Left ventricle myocardium superior (tissue), 1 donor: ENCODE measurements at regions not wholly inside any gene's neighbourhood (a gene's known extent, or its start where the extent isn't known, plus 50 kb on each side); places are given as distances from the start of the nearest gene placed in this dataset.

Source experiments
- ATAC-seq: fragments of 200-7000 bp; cut with Tn5 transposase; one replicate; pipeline ENCODE4 v1.9.1; 2020; ENCODE audit warnings: mild to moderate bottlenecking, moderate library complexity
- DNase-seq: peaks from one replicate; pipeline ENCODE4 v3.0.0-alpha.2; 2020
- intact Hi-C: fragments of 100-400 bp; cut with micrococcal nuclease; formaldehyde crosslinking; loops from one replicate; pipeline ENCODE4 v1.11.0; 2022
- donor health status: DM: no; HTN: yes; CAD: no; lungs with severe emphysema.

DNA sequence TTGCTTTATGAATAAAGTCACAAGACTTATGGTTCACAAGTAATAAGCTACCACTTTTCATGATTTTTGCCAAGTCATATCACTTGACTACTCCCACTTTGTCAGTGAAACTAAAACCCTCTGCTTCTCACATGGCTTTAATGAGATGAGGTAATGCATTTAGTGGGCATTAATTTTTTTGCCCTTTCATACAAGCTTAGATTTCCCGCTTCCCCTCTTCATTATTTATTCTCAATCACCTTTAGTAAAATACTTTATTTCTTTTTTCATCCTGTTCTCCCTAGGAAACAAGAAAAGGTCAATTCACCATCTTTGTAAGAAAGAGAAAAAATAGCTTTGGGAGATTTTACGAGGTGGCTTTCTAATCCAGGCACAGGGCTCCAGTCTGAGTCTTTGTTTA is 109.6 kb upstream of the STARD3NL start:
- DNase-seq: no peak
- intact Hi-C loops: no loop called here
- ATAC-seq: no peak

DNA sequence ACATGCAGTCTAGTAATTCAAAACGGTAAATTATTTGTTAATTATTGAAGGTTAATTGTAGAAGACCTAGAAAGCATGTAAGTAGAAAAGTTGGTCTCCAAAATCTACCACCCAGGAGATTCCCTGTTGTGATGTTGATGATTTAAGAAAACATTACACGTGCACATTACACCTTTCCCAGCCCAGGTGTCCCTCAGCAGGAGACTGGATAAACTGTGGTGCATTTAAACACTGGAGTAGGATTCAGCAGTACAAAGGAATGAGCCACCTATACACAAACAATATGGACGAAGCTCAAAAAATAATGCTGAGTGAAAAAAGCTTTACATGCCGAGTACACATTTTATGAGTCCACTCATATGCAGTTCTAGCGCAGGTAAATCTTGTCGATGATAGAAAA is 109.0 kb upstream of the STARD3NL start:
- DNase-seq (no peak), ATAC-seq (no peak)
- intact Hi-C loops: no loop called here

DNA sequence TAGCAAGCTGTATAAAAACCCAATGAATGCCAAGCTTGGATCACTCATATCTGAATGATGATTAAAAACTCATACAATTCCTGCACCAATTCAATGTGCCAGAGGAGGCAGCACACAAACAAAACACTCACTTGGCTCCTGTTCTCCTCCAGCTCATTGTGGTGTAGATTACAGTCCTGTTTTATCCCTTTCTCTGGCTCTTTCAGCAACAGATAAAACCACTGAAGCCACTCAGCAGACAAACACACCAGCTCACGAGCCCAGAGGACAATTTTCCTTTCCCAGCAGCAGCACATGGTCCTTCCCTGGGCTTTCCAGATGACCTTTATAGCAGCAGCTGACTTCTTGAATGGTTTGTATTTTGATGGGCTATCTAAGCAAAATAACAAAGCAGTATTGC is 107.3 kb upstream of the STARD3NL start:
- peak; percentile 75 for ATAC-seq
- DNase-seq: no peak
- intact Hi-C loops: no loop called here

DNA sequence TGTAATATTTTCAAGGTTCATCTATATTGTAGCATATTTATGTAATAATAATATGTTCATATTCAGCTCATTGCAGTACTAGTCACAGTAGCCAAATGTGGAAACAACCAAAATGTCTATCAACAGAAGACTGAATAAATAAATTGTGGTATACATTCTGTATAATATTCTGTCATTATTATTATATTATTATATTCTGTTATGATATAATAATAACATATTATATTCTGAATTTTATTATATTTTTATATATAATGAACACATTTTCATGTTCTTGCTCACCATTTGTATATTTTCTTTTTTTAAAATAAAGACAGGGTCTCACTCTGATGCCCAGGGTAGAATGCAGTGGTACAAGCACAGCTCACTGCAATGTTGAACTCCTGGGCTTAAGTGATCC is 91.2 kb upstream of the STARD3NL start:
- DNase-seq (no peak), ATAC-seq (no peak)
- intact Hi-C loops: no loop called here

DNA sequence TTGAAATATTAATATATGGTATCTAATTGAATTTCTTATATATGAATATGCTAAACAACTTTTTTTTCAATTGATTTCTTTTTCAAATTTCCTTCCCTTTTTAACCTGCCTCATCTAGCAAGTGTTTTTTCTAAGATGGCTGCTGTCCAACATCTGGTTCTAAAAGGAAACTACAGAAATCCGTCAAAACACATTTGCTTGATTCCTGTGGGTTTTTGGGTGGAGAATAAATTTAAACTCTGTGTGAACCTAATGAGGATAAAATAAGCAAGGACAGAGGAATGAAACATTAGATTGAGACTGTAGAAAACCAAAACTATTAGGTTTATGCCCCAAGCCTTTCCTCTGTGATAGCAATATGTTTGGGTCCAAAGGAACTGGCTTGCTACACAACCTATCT is 75.5 kb upstream of the STARD3NL start:
- intact Hi-C loops: loop anchor here (10.0 kb wide), 1 partner anchor 188 kb away; the partner anchor contains the start of gene SFRP4
- ATAC-seq (no peak), DNase-seq (no peak)

DNA sequence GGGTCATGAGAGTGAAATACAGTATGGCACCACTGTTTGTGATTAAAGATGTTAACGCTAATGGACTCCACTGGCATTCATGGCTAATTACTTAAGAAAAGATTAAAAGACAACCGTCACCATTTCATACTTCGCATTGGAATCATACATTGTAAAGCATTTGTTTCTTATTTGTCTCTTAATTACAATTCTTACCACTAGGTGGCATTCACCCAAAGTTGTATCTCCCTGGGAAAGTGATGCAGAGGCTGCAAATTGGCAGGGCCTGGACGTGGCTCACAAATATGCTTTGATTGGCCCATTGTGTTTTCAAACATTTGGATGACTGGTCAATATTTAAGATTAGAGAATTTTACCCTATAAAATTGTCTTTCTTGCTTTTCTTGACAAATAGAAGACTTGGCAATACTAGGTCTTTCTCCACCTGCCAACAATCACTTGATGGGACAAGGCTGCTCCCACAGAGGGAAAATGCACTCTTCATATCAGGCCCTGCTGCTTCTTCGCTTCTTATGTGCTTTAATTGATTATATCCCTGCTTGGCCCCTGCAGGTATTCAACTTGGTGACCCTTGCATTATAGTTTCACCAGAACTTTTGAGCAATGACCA is 72.1 kb upstream of the STARD3NL start:
- DNase-seq (peak; percentile 30), ATAC-seq (peak; percentile 52)
- intact Hi-C loops: loop anchor here (5.0 to 10.0 kb wide), 2 partner anchors 116 to 191 kb away; partner anchors contain the start of gene SFRP4

DNA sequence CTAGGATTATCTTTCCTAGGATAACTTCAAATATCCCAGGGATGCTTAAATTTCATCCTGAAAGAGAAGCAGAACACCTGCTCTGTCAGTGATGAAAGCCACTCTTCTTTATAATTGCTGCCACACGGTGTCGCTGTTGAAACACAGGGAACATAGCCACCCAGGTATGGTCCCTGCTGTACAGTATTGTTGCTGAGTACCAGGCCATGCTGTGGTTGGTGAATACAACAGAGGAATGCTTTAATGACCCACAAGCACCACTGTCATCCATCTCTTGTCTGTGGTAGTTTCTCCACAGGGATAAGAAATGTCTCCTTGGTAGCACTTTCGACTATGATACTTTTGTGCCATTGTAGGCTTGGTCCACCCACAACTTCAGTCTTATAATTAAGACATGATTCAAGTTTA is 70.6 kb upstream of the STARD3NL start:
- peak; percentile 72 for ATAC-seq
- intact Hi-C loops: loop anchor here (5.0 to 10.0 kb wide), 2 partner anchors 115 to 193 kb away; partner anchors contain the start of gene SFRP4
- DNase-seq: peak; percentile 37

DNA sequence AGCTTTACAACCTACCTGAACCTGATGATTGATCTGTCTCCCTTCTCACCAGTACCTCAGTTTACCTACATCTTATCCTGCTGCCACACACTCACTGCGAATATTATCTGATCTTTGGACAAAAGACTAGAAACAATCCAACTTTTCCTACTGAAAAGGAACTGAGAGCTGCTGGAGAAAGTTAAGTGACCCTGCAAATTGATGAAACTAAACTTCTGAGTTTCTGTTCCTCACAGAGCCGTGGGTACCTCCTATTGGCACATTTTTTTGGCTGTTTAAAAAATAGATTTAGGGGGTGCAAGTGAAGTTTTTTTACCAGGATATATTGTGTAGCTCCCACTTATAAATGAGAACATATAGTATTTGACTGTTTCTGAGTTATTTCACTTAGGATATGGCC is 66.0 kb upstream of the STARD3NL start:
- DNase-seq (no peak), ATAC-seq (no peak)
- intact Hi-C loops: no loop called here

DNA sequence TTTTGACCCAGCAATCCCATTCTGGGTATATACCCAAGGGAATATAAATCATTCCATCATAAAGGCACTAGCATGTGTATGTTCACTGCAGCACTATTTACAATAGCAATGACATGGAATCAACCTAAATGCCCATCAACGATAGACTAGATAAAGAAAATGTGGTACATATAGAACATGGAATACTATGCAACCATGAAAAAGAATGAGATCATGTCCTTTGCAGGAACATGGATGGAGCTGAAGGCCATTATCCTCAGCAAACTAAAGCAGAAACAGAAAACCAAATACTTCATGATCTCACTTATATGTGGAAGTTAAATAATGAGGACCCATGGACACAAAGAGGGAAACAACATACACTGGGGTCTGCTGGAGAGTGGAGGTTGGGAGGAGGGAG is 58.0 kb upstream of the STARD3NL start:
- ATAC-seq (no peak), DNase-seq (no peak)
- intact Hi-C loops: loop anchor here (5.0 kb wide), 1 partner anchor 37 kb away; no protein-coding TSS in a partner anchor

DNA sequence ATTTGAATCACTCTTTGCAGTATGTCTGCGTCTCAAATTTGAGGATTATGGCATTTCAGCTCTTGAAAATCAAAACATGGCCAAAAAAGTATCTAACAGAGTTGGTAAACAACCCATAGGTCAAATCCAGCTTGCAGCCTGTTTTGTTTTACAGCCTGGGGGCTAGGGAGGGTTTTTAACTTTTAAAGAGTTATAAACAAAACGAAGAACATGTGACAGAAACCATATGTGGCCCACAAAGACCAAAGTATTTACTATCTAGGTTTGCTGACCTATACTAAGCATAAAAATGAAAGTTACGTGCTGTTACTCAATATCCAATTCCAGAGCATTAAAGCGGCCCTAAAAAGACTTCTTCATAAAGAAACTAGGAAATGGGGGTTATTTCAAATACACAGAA is 55.5 kb upstream of the STARD3NL start:
- DNase-seq (no peak), ATAC-seq (no peak)
- intact Hi-C loops: loop anchor here (5.0 kb wide), 1 partner anchor 35 kb away; no protein-coding TSS in a partner anchor

DNA sequence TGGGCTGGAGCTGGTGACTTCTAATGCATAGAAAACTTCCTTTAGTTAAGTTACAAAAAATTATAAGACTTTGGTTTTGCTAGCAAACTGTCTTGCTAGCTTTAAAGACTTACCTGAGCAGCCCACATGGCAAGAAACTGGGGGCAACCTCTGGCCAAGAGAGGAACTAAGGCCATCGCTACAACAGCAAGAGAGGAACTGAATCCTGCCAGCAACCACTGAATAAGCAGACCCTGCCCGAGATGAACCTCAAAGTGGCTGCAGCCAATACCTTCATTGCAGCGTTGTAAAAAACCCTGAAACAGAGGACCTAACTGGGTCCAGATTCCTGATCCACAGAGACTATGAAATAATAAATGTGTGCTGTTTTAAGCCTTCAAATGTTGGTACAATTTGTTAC is 54.6 kb upstream of the STARD3NL start:
- intact Hi-C loops: loop anchor here (5.0 kb wide), 1 partner anchor 34 kb away; no protein-coding TSS in a partner anchor
- DNase-seq (no peak), ATAC-seq (no peak)

DNA sequence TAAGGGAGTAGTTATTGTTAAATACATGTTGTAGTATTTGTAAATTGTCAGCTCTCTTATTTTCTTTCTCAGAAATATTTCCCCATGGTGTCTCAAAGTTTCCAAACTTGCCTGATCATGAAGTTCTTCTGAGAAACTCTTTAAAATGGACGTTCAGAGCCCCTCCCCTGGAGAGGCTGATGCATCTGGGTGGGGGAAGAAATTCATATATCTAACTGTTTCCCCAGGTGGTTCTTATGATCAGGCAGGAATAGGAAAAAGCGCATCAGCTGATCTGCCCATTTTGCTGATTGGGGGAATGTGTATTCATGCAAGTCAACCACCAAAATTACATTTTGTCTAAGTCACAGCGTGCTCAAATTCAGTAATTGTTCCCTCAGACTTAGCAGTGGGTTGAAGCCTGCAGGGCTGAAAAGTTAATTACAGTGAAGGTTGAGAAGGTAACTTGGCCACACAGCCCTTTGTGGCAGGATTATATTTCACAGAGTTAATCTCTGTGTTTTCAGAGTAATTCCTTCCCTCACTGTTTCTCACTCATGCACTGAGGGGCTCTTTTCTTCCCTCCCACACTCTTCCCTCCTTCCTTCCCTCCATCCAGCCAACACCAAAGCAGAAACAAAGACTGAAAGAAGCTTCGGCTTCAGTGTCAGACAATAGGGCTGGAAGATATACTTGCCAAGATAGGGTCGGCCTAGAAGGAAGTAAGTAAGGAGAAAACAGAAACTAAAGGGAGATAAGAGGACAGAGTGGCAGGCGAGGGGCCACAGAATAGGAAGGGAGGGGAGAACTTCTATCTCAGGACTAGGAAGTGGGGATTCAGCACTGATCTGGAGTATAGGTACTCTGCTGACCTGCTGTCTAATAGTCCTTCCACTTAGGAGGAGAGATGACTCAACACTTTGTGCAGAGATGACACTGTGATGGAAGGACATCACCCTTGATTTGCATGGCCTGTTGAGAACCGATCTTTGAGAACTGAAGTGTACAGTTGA is 50.5 kb upstream of the STARD3NL start:
- DNase-seq (no peak), ATAC-seq (no peak)

More for the DNA sequence above, 50.5 kb upstream of the STARD3NL start:
- intact Hi-C loops: no loop called here
